DLD1 (cell line): ENCODE measurements at regions not wholly inside any gene's neighbourhood (a gene's known extent, or its start where the extent isn't known, plus 50 kb on each side); places are given as distances from the start of the nearest gene placed in this dataset.

Experiments used
- in situ Hi-C: cut with HindIII; loops from 2 replicates; pipeline ENCODE4 v1.10.0; 2017; ENCODE audit warnings: low sequenced_read_pairs

- in situ Hi-C loops, result no loop called here
Observed at GRCh38 chr16:62586128-62586862, 550.1 kb upstream of the CDH8 start.

GRCh38 chr16:62585041-62585545 is 548.9 kb upstream of the CDH8 start:
- in situ Hi-C loops, result no loop called here

GRCh38 chr16:62583414-62583813 is 547.2 kb upstream of the CDH8 start:
- in situ Hi-C loops, result no loop called here

- in situ Hi-C loops, result no loop called here
Observed at GRCh38 chr16:62573466-62573865, 537.2 kb upstream of the CDH8 start.

GRCh38 chr16:62568926-62569325 is 532.7 kb upstream of the CDH8 start:
- in situ Hi-C loops, result no loop called here

- in situ Hi-C loops, result no loop called here
Observed at GRCh38 chr16:62565706-62566105, 529.5 kb upstream of the CDH8 start.

GRCh38 chr16:62564291-62564690 is 528.1 kb upstream of the CDH8 start:
- in situ Hi-C loops, result no loop called here

GRCh38 chr16:62562121-62562520 is 525.9 kb upstream of the CDH8 start:
- in situ Hi-C loops, result no loop called here

GRCh38 chr16:62549875-62550274 is 513.6 kb upstream of the CDH8 start:
- in situ Hi-C loops, result no loop called here

GRCh38 chr16:62548095-62548494 is 511.9 kb upstream of the CDH8 start:
- in situ Hi-C loops, result no loop called here

- in situ Hi-C loops, result no loop called here
Observed at GRCh38 chr16:62546701-62547100, 510.5 kb upstream of the CDH8 start.

- in situ Hi-C loops, result no loop called here
Observed at GRCh38 chr16:62545039-62545438, 508.8 kb upstream of the CDH8 start.

- in situ Hi-C loops, result no loop called here
Observed at GRCh38 chr16:62543516-62543915, 507.3 kb upstream of the CDH8 start.

- in situ Hi-C loops, result no loop called here
Observed at GRCh38 chr16:62539657-62540056, 503.4 kb upstream of the CDH8 start.

GRCh38 chr16:62530426-62530825 is 494.2 kb upstream of the CDH8 start:
- in situ Hi-C loops, result no loop called here

GRCh38 chr16:62516001-62516400 is 479.8 kb upstream of the CDH8 start:
- in situ Hi-C loops, result no loop called here

- in situ Hi-C loops, result no loop called here
Observed at GRCh38 chr16:62503073-62503472, 466.8 kb upstream of the CDH8 start.

- in situ Hi-C loops, result no loop called here
Observed at GRCh38 chr16:62478903-62479458, 442.7 kb upstream of the CDH8 start.

- in situ Hi-C loops, result no loop called here
Observed at GRCh38 chr16:62477796-62478195, 441.6 kb upstream of the CDH8 start.

GRCh38 chr16:62475573-62475972 is 439.3 kb upstream of the CDH8 start:
- in situ Hi-C loops, result no loop called here

GRCh38 chr16:62462971-62463370 is 426.7 kb upstream of the CDH8 start:
- in situ Hi-C loops, result no loop called here

- in situ Hi-C loops, result no loop called here
Observed at GRCh38 chr16:62450291-62450690, 414.1 kb upstream of the CDH8 start.

GRCh38 chr16:62445909-62446308 is 409.7 kb upstream of the CDH8 start:
- in situ Hi-C loops, result no loop called here
